ENCODE measurements at regions not wholly inside any gene's neighbourhood (a gene's known extent, or its start where the extent isn't known, plus 50 kb on each side); places are given as distances from the start of the nearest gene placed in this dataset.

DNA sequence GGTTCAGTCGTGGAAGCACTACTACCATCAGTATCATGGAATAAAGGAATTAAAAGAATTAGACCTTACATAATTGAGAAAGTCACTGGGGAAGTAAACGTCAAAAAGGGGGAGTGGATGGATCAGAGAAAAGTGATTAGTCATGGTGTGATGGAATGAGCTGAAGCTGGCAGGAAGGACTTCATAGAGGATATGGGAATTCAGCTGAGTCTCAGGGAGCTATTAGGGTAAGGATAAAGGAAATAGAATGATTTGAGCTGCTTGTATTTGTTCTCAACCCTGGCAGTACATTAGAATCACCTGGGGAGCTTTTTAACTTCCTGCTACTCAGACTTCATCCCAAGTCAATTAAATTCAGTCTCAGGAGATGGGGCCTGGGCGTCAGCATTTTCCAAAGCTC lies 53.4 kb upstream of the SETBP1 start:
- no peak for DNase-seq

DNA sequence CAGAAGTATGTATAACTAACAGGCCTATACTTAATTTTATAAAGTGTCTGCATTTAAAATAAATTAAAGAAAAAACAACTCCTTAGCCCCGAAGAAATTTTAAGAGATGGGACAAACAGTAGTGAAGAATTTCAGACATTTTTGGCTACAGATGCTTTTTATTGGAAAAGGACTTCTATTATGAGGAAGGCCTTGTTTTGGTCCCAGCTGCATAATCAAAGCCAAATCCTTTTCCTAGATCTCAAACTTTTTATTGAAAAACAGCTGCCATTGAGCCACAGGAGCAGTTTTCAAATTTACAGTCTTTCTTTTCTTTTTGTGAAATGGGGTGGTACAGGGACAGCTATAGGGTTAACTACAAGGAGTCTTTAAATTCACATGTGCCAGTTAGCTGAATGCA lies 51.3 kb upstream of the SETBP1 start:
- no peak for DNase-seq

DNA sequence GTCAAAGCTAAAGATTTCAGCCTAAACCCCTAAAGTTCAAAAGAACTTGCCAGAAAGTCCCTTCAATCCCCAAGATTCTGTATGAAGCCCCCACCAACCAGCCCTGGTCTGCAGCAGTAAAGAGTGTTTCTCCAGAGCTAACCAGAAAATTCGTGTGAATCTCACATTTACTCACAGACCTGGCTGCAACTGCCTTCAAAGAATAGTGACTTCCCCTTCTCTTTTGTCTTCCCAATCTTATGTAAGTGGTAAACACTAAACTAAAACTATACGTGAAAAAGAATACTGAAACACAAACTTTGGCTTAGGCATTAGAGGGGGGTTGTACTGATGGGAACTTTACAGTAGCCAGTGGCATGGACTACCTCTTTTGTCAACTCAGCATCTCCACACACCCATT lies 50.6 kb upstream of the SETBP1 start:
- no peak for DNase-seq
